ENCODE measurements at regions not wholly inside any gene's neighbourhood (a gene's known extent, or its start where the extent isn't known, plus 50 kb on each side); places are given as distances from the start of the nearest gene placed in this dataset.
"Not testable (repeated sequence)": the region's sequence is repeated elsewhere in the genome, so short reads cannot be mapped to it uniquely, and the experiment has no call there.

DNA sequence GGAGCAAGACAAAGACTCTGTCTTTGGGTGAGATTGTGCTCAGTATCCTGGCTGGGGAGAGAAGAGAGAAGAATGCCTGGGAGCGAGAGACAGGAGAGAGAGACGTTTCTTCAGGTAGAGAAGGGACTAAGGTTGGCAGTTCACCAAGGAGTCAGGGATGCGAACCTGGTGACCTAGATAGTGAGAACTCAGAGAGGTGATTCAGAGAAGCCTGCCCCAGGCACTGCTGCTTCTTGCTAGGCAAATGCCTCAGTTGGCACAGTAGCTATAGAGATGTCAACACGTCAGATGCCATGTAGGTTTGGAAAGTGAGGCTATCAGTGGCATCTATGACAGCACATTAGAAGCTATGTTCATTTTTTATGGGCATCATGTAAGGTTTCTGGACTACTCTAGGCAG lies 231.6 kb upstream of the VLDLR start:
- DNase-seq (ENCODE audit: extremely low read depth, low read depth): no peak
- TF ChIP-seq, protein P1, sequence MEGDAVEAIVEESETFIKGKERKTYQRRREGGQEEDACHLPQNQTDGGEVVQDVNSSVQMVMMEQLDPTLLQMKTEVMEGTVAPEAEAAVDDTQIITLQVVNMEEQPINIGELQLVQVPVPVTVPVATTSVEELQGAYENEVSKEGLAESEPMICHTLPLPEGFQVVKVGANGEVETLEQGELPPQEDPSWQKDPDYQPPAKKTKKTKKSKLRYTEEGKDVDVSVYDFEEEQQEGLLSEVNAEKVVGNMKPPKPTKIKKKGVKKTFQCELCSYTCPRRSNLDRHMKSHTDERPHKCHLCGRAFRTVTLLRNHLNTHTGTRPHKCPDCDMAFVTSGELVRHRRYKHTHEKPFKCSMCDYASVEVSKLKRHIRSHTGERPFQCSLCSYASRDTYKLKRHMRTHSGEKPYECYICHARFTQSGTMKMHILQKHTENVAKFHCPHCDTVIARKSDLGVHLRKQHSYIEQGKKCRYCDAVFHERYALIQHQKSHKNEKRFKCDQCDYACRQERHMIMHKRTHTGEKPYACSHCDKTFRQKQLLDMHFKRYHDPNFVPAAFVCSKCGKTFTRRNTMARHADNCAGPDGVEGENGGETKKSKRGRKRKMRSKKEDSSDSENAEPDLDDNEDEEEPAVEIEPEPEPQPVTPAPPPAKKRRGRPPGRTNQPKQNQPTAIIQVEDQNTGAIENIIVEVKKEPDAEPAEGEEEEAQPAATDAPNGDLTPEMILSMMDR (IDR thresholded peaks at IDR 0.05; ENCODE audit: low read depth, low read length): no peak

DNA sequence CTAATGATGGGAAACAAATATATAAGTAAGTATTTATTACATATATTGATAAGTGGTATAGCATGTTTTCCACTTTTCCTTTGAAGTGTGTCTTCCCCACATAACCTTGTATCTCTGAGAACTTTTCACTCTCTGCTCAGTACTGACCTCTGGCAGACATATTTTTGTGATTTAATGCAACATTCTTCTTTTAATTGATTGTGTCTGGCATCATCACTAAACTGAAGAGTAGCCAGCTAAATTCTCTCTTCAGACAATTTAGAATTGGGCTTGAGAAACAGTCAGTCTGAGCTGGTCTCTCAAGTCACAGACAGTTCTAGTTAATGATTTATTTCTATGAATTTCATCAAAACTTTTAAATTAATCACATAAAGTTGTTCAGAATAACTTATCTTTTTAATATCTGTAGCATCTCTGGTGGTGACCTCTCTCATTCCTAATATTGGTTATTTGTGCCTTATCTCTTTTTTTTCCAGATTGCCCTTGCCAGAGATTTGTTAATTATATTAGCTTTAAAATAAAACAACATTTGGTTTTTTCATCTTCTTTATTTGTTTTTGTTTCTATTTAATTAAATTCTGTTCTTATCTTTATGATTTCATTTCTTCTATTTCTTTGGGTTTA lies 230.0 kb upstream of the VLDLR start:
- DNase-seq (ENCODE audit: extremely low read depth, low read depth): not testable (repeated sequence)

DNA sequence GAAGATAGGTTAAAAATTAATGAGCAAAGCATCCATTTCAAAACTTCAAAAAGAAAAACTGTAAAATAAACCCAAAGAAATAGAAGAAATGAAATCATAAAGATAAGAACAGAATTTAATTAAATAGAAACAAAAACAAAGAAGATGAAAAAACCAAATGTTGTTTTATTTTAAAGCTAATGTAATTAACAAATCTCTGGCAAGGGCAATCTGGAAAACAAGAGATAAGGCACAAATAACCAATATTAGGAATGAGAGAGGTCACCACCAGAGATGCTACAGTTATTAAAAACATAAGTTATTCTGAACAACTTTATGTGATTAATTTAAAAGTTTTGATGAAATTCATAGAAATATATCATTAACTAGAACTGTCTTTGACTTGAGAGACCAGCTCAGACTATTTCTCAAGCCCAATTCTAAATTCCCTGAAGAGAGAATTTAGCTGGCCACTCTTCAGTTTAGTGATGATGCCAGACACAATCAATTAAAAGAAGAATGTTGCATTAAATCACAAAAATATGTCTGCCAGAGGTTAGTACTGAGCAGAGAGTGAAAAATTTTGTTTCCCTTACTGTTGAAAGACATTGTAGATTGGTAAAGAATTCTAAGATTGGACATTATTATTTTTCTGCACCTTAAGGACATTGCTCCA lies 227.4 kb upstream of the VLDLR start:
- DNase-seq (ENCODE audit: extremely low read depth, low read depth): not testable (repeated sequence)

DNA sequence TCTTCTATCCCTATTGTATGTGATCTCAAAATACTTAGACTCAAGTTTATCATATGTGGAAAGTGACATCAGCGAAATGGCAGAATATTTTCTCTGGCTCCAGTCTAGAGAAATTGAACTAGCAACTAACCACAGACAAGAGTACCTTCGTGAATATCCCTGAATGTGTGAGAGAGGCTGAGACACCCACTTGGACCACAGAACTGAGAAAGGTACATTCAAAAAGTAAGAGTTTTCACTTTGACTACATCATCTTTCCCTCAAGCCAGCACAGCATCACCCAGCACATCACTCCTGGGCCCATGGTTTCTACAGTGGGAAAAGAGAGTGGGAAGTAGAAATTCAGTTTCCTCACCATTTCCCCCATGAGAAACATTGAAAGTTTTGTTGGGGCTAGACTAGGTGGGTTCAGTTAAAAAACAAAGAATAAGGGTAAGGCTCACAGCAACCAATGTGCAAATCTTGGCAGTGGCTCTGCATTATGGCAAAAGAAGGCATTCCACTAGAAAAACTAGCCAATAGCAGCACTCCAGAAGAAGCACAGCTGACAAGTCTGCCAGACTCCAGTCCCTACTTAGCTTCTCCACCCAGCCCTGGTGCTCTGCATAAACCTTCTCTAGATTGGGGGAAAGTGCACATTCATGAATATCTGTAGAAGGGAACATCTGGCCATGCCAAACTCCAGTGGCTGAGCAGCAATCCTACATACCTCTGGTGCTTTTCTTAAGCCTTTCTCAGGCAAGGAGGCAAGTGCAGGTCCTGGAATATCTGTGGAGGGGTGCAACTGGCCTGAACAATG lies 225.6 kb upstream of the VLDLR start:
- TF ChIP-seq, protein P1 (IDR thresholded peaks at IDR 0.05; ENCODE audit: low read depth, low read length): no peak
- no peak for DNase-seq (ENCODE audit: extremely low read depth, low read depth)

DNA sequence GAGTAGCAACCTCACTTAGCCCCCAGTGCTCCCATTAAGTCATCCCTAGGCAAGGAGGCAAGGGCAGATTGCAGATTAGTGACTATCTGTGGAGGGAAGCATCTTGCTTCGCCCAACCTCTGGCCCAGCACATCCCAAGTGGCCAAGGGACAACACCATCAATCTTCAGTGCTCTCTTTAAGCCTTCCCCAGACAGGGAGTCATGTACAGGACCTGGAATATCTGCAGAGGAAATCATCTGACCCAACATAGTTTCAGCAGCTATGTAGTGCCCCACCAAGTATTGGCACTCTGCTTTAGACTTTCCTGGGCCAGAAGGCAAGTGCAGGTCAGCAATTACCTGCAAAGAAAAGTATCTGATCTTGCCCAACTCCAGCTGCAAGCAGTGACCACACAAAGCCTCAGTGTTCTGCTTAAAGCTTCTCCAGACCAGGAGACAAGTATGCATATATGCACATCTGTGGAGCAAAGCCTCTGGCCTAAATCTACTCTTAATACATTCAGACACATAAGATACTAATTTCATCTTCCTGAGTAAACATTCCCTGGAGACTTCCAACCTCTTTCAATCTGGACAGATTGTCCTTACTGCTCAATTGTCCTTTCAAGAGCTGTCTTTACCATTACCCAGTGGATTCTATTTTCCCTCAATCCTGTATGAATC lies 224.8 kb upstream of the VLDLR start:
- TF ChIP-seq, protein P1 (IDR thresholded peaks at IDR 0.05; ENCODE audit: low read depth, low read length): no peak
- no peak for DNase-seq (ENCODE audit: extremely low read depth, low read depth)

DNA sequence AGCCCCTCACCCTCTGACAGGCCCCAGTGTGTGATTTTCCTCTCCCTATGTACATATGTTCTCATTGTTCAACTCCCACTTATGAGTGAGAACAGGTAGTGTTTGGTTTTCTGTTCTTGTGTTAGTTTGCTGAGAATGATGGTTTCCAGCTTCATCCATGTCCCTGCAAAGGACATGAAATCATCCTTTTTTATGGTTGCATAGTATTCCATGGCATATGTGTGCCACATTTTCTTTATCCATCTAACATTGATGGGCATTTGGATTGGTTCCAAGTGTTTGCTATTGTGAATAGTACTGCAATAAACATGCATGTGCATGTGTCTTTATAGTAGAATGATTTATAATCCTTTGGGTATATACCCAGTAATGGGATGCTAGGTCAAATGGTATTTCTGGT lies 223.7 kb upstream of the VLDLR start:
- DNase-seq (ENCODE audit: extremely low read depth, low read depth): not testable (repeated sequence)

DNA sequence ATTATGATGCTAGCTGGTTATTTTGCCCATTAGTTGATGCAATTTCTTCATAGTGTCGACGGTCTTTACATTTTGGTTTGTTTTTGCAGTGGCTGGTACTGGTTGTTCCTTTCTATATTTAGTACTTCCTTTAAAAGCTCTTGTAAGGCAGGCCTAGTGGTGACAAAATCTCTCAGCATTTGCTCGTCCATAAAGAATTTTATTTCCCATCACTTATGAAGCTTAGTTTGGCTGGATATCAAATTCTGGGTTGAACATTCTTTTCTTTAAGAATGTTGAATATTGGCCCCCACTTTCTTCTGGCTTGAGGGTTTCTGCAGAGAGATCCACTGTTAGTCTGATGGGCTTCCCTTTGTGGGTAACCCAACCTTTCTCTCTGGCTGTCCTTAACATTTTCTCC lies 219.8 kb upstream of the VLDLR start:
- not testable (repeated sequence) for DNase-seq (ENCODE audit: extremely low read depth, low read depth)

DNA sequence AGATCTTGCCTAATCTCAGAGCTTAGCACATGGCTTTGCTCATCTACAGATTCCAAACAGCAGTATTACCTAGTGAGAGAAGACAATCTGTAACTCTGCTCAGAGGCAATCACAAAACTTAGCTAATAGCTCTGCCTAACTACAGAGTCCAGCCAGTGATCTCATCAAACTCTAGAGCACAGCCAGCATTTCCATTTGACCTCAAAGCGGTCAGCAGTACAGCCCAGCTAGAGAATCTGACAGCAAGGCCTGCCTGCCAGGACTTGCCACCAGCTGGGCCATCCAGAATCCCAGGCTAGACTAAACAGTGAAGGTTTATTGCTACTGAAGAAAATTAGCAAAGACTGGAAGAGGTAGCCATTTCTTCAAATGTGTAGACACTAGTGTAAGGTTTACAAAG lies 217.9 kb upstream of the VLDLR start:
- DNase-seq (ENCODE audit: extremely low read depth, low read depth): no peak
- TF ChIP-seq, protein P1 (IDR thresholded peaks at IDR 0.05; ENCODE audit: low read depth, low read length): no peak

DNA sequence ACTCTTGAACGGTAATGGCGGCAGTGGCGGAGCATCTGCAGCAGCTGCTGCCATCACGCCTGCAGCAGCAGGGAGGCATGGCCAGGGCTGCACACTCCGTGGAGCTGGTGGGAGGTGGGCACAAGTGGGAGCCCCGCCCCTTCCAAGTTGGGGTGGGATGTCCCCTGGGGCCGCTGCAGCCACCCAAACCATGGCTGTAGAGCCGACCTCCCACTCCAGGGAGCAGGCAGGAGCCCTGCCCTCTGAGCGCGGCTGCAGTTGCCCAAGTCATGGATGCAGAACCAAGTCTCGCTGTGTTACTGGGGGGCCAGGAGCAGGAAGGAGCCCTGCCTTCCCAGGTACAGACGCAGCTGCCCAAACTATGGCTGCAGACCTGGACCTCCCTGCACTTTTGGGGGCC lies 215.3 kb upstream of the VLDLR start:
- TF ChIP-seq, protein P1 (IDR thresholded peaks at IDR 0.05; ENCODE audit: low read depth, low read length): no peak
- DNase-seq (ENCODE audit: extremely low read depth, low read depth): no peak
